GM18502 (cell line): ENCODE measurements at regions not wholly inside any gene's neighbourhood (a gene's known extent, or its start where the extent isn't known, plus 50 kb on each side); places are given as distances from the start of the nearest gene placed in this dataset.

Source experiments
- ATAC-seq: cut with Tn5 transposase; IDR thresholded peaks from one replicate; pipeline ENCODE4 v1.9.1; 2021; ENCODE audit warnings: mild to moderate bottlenecking; ENCODE audit not compliant: unreplicated experiment, poor library complexity

DNA sequence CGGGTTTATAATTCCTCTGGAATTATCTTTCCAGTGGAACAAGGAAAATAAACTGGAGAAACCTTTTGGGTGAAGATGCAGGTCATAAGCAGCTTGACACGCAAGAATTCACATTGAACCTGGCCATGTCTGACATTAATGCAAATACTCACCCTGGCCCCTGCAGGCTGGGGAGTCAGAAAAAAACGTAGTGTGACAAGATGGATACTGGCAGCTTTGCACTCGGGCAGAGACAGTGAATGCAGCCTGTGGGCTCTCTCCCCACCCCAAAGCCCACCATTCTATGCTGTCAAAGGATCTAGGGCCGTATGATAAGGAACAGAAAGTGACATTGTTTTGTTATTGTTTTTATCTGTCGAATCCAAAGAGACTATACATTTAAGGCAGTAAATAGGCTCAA is 223.1 kb downstream of the RBM43 start:
- no peak for ATAC-seq

DNA sequence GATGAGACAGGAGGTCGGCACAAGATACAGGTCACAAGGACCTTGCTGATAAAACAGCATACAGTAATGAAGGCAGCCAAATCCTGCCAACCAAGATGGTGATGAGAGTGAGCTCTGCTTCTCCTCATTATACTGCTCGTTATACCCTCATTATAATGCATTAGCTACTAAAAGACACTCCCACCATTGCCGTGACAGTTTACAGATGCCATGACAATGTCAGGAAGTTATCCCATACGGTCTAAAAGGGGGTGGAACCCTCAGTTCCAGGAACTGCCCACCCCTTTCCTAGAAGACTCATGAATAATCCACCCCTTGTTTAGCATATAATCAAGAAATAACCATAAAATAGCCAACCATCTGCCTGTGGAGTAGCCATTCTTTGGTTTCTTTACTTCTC is 224.2 kb downstream of the RBM43 start:
- no peak for ATAC-seq

DNA sequence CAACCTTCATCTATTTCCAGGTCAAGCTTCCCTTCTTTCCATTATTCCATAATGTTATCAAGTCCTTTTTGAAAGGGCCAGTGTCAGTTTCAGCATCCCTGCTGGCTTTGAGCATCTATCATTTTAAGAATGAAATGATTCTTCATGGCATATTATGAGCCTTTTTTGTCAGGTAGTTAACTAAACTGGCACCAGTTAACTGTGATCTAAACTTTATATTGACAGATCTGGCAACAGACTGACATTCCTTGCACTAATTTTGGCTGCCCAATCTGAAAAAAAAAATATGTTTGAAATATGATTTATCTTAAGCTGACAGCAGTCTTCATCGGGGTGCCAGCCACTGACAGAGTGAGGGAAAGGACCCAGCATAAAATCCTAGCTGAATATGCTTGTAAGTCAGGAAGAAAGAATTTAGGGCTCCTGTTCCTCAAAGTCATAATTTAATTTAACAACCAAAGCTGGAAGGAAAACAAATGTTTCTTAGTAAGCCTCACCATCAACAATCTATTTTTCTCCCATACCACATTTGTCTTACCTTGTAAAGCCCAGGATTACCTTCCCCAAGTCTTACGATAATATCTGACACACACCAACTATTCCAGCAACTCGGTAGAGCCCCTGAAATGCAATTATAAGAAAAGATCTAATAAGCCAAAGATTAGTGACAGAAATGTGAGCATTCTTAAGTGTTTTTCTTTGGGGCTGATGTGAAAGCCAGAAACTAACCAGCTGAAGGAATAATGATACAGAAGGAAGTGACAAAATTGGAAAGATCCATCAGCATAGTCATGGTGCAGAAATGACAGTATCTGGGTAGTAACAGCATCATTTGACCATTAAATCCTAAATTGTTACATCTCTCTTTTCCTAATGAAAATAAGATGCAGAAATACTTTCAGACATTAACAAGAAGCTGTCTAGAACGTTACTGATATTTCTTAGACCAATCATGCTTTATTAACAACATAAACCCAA is 228.1 kb downstream of the RBM43 start:
- ATAC-seq, result no peak

DNA sequence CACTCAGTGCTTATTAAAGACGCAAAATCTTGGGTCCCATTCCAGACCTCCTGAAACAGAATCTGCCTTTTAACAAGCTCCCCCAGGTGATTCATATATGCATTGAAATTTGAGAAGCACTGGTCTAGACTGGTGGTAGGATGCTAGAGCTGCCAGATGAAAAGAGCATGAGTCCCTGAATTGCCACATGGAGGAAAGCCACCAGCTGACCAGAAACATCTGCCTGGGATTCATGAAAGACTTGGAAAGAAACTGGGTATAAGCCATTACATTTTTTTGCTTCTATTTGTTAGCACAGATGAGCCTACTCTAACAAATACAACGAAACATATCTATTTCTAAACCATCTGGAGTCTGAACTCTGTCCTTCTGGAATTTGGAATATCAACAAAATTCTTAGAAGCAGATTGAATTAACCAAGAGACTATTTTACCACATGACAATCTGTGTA is 228.9 kb downstream of the RBM43 start:
- ATAC-seq, result no peak

DNA sequence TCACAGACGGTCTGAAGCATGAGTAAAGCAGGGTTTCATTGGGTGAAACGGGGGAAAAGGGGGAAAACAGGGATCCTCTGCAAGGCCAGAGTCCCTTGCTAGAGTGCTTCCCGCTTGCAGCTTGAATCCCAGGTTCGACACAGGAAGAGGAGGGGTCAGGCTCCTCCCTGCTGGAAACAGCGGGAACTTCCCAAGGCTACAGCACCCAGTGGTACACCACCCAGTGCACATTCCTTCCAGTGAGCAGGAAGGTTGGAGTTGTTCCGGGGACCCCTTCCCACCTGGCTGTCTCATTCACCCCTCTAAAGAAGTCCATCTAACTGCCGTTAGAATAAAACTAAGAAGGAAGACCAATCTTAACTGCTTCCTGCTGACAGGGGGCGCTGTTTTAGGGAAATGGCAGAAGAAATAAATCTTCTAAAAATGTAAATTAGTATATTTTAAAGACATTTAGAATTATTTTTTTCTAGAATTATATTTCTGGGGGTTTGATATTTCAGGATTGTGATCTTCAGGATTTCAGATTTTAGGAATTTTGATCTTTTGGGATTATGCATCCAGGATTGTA is 230.9 kb downstream of the RBM43 start:
- ATAC-seq, result no peak

DNA sequence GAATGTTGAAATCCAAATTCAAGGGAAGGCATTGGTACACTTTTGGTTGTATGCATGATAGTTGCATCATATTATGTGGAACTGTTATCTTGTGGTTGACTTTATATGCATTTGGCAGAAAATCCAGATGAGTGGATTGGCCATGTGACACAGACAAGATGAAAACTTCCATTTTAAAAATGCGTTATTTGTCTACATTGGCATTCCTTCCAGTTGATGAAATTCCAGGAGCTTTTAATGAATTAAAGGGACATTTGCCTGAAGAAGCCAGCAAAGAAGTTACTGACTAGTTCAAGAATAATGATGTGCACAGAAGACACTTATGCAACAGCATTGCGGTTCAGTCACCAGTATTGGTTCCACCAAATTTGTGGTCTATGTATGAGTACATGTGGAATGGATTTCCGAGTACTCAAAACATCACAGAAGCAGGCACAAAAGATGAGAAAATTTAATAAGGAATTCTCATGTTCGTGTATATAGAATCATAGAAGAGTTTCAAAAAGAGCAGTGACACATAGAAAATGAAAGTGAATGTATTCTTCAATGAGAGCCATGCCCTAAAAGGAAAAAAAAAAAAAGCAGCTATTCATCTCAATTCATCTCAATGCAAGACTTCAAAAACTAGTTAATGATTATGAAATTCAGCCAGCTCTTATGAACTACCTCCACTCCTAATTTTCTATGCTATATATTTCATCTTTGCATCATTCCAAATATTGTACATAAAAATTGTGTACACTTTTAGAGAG is 232.1 kb downstream of the RBM43 start:
- no peak for ATAC-seq

DNA sequence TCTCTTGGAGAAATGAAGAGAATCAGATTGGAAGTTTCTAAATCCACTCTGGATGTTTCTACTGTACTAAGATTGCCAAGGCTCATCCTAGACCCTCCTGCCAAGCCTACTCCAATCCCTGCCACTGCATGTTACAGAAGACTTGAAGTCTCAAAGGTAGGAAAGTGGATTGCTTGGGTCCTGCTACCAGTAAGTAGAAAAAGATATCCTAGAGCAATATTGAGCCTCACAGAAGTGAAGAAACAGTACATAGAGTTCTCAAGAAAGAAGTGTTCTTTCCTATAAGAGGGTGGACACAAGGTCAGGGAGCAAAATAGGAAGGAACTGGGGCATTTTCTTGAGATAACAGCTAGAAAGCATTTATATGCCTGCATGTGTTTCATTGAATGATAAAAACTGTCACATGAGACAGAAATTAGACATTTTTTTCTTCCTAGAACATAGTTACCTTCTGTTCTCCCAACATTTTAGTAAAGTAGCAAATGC is 232.9 kb downstream of the RBM43 start:
- ATAC-seq, result no peak

DNA sequence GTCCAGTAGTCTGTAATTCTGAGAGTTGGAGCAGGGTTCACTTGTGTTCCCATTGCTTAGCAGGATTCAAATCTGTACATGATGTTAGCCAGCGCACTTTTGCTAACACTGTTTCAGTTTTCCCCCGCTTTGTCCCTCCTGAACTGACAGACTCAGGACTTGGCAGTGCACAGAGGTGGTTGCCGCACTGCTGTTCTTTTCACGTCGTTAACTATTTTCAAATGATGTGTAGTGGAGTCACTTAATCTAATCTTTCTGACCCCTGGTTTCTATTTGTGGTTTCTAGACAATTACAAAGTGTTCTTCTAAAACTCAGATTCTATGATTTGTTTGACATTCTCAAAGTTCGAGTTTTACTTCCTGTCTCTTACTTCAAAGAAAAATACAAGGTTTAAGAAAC is 234.5 kb downstream of the RBM43 start:
- no peak for ATAC-seq

DNA sequence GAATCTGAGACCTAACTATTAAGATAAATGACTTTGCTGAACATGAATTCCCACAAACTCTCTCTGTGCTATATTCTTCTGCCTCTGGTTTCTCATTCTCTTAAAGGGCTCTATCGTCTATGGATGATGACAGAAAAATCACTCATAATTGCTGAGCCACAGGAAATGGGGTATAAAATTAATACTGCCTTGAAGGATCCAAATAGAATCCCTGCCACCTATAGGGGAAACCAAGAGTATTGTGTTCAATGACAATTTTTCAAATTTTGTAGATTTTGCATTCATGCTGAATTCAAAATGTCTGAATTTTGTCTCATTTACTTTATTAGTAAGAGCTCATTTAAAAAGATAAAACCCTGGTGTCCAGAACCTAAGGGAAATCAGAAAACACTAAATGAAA is 235.8 kb downstream of the RBM43 start:
- no peak for ATAC-seq

DNA sequence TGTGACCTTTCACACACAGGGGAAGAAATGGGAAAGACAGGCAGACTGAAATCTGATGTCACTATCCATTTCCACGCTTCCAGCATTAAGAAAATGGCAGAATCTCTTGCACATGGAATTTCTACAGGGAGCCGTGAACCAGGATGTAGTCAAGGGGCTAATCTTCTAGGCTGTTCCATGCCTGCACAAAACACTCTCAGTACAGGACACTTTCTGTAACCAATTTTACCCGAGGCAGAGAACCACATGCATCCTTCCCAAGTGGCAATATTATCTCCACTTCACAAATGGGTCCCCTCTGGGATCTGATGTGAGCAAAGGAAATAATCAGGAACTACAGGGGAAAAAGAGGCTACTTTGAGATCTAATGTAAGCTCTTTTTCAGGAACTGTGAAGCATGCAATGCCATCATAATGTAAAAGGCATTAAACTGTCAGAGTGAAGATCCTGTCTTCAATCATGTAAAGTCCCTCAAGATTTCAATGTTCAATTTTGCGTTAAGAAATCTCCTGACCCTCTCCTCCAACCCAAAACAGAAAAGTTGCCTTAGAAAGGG is 236.9 kb downstream of the RBM43 start:
- ATAC-seq, result no peak

DNA sequence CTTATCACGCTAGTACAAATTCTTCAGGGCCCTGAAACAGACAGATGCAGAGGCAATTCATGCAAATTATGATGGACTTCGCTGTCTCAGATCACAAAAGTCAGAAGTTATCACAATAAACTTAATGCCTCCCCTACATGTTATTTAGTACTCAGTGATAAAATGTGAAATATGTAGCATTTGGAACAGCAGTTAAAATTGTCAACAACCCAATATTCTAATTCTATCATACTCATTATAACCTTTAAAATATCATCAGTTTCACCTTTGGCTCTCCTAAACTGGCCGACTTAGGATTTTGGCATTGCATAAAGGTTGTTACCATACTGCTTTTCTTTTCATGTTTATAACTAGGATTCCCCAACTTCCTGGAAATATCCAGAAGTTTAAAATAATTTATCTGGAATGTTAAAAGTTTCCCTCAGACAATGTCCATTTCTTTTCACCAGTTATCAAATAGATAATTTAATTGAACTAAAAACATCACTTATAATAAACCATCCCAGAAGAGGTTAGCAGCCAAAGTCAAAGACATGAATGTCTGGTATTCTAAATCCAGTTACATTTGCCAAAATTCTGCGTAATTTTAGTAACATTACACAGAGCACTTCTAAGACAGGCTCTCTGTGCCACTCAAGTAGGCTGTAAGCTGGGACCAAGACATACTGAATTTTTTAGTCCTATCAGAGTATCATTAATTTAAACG is 239.8 kb downstream of the RBM43 start:
- ATAC-seq, result no peak

DNA sequence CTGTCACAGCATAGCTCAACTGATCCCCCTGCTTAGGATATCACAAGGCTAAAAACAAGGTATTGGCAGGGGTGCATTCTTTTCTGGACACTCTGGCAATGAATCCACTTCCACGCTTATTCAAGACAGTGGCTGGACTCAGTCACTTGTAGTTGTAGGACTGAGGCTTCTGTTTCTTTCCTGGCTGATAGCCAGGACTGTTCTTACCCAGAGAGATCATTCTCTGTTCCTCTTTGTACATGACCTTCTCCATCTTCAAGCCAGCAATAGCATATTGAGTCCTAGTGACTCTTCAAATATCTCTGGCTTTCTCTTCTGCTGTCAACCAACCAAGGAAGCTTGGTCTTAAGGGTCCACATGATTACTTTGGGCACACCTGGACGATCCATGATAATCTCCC is 241.3 kb downstream of the RBM43 start:
- peak; percentile 98 for ATAC-seq

DNA sequence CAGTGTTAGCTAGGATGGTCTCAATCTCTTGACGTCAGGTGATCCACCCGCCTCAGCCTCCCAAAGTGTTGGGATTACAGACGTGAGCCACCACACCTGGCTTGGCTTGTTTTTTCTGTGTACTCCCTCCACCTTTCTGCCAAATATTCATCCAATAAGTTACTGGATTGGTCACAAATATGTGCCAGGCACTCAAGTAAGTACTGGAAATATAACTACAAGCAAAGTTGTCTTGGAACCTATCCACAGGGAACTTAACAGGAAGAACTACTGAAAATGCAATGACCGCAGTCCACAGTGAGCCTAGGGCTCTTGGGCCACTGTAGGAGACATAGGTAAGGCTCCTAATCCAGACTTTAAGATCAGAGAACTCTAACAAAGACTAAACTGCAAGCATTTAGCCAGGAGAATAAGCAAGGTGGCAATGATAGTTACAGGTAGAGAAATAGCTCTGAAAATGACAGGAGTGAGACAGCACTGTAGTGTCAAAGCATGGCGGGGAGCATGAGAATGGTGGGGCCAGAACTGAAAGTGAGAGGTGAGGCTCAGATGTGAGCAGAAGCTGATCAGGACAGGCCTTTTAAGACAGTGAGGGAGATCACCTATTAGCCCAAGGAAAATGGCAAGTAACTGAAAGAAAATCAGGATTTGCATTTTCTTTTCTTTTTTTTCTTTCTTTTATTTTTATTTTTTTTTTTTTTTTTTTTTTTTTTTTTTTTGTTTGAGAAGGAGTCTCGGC is 252.1 kb downstream of the RBM43 start:
- no peak for ATAC-seq

DNA sequence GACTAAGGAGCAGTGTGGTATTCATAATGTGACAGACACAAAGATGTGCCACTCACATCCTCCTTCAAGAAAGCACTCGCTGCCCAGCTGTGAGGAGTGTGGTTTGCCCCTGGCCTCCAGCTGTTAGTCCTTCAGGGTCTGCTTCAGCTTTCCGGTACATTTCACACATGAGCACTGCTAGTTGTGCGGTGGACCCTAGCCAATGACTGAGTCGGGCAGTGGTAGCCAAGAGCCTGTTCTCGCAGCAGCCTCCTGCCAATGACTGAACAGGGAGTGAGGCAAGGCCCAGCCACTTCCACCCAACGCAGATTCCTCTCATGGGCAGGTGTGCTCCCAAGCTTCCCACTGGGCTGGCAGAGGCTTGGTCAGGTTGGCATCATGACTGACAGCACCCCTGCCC is 254.3 kb downstream of the RBM43 start:
- no peak for ATAC-seq

DNA sequence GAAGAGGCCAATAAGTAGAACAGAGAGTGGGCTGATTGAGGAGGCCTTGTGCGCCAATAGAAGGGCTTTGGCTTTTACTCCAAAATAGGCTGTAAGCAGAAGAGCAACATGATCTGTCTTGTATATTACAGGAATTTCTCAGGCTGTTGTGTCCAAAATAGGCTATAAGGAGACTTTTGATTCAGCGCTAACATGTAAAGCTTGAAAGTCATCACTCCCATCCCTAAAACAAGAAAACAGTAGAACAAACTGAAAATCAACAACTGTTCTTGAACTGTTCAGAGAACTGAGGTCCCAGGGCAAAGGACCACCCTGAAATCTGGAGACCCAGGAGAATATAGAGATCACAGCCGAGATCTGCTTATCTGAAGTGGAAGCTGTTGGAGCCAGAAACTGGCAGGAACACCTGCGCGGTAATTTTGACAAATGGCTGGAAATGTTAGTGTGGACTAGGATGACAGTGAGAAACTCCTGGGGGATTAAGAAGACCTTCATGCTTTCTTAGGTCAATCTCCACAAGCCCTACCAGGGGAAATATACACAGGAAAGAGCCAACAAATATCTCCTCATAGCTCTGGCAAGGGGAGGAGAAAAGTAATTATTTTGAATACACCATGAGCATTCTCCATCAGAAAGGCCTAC is 258.6 kb downstream of the RBM43 start:
- ATAC-seq, result no peak

DNA sequence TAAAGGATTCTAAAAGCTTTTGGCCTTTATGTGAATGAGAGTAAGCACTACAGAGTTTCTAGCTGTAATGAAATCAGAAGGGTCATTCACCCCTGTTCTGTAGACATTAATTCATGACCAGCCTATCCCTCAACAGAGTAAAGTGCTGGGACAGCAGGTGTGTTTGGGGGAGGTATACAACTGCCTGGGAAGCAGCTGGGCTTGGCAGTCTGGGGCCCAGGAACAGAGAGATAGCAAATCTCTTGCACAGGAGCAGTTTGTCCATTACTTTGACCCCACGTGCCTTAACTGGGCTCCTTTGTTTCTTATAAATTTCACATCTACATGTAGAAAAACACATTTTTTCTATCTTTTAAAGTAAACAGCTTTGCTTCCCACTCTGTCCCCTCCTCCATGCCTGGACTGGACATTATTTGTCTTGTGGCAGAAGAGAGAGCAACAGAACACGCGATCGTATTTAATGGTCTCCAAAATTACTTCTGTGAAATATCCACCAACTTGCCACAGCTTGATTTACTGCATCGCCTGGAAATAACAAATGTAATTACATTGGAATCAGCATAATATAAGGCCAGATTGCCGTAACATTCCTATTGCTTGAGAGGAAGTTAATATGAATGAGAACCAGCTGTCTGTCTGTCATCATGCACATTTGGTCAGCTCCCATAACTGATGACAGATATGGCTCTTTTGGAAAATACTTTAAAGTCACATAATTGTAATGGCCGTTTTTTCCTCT is 263.8 kb downstream of the RBM43 start:
- ATAC-seq, result no peak

DNA sequence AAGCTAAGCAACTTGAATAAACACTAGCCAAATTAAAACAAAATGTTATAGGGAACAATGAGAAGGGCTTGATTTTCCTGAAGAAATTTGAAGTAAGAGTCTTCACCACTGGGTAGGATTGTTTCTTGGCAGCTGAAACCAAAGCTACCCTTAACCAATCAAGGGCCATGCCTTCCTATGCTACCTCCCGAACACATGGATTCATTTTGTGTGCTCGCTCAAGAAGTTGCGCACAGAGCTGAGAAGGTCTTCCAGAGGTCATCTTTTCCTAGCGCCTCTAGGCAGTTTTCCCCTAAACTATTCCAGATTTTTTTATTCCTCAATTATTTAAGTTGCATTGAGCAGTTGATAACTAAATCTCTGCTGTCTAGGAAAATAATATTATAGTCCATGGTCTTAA is 264.6 kb downstream of the RBM43 start:
- ATAC-seq, result no peak

DNA sequence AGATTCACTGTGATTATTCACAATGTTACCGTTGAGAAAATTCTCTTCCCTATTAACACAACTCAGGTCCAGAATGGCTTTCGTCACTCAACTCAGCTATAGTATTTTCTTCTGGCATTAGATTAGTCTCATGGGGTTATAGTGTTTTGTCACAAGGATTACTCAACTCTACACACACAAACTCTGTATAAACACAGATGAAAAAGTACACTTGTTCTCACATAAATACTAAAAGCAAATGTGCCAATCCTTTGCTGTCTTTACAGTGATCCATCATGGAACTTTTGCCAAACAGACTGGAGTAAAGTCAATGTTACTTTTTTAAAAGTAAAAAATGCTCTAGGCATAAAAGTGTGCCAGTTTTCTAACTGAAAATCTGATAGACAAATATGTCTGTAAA is 267.6 kb downstream of the RBM43 start:
- ATAC-seq, result no peak
